ENCODE measurements at regions not wholly inside any gene's neighbourhood (a gene's known extent, or its start where the extent isn't known, plus 50 kb on each side); places are given as distances from the start of the nearest gene placed in this dataset.

DNA sequence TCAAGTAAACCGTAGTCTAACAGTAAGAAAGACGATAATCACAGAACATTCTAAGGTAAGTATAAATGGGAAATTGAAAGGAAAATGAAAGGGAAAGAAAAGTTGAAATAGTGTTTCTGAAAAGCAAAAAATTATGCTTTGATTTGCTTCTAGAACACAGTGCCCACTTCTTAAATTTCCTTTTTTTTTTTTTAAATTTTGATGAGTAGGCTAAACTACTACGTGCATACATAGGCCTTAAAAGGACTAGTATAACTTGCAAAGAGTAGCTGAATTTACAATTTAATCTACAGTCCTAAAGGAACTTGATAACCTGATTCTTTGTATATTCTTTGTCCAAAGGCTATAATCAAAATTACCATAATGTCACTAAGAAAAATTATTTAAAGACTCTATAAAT lies 325.3 kb downstream of the PAX3 start:
- TF ChIP-seq, protein P1, sequence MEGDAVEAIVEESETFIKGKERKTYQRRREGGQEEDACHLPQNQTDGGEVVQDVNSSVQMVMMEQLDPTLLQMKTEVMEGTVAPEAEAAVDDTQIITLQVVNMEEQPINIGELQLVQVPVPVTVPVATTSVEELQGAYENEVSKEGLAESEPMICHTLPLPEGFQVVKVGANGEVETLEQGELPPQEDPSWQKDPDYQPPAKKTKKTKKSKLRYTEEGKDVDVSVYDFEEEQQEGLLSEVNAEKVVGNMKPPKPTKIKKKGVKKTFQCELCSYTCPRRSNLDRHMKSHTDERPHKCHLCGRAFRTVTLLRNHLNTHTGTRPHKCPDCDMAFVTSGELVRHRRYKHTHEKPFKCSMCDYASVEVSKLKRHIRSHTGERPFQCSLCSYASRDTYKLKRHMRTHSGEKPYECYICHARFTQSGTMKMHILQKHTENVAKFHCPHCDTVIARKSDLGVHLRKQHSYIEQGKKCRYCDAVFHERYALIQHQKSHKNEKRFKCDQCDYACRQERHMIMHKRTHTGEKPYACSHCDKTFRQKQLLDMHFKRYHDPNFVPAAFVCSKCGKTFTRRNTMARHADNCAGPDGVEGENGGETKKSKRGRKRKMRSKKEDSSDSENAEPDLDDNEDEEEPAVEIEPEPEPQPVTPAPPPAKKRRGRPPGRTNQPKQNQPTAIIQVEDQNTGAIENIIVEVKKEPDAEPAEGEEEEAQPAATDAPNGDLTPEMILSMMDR (conservative IDR thresholded peaks at IDR 0.05 in 1 of 2, IDR thresholded peaks at IDR 0.05 in 1 of 2; ENCODE audit: low read depth in 1 of 2, low read length in 2 of 2): no peak
- TF ChIP-seq EZH2 (IDR thresholded peaks at IDR 0.05; ENCODE audit: low read length, missing control alignments): no peak
